ENCODE measurements at regions not wholly inside any gene's neighbourhood (a gene's known extent, or its start where the extent isn't known, plus 50 kb on each side); places are given as distances from the start of the nearest gene placed in this dataset.

DNA sequence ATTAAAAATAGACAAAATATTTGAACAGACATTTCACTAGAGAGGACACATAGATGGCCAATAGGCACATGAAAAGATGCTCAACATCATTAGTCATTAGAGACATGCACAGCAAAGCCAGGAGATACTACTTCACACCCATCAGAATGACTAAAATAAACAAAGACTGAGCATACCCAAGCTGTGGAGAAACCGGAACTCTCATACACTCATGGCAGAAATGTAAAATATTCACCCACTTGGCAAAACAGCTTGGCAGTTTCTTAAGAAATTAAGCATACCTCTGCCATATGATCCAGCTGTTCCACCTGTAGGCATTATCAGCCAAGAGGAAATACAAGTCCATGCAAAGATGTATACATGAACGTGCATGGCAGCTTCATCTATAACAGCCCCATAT lies 213.4 kb downstream of the TSHZ3 start:
- no peak overlapping the region for H3K4me3 ChIP-seq
- TF ChIP-seq POLR2A (IDR thresholded peaks at IDR 0.05) (no peak), POLR2AphosphoS5 (IDR thresholded peaks at IDR 0.05) (no peak), EP300 (IDR thresholded peaks at IDR 0.05) (no peak)
- TF ChIP-seq, protein P1, sequence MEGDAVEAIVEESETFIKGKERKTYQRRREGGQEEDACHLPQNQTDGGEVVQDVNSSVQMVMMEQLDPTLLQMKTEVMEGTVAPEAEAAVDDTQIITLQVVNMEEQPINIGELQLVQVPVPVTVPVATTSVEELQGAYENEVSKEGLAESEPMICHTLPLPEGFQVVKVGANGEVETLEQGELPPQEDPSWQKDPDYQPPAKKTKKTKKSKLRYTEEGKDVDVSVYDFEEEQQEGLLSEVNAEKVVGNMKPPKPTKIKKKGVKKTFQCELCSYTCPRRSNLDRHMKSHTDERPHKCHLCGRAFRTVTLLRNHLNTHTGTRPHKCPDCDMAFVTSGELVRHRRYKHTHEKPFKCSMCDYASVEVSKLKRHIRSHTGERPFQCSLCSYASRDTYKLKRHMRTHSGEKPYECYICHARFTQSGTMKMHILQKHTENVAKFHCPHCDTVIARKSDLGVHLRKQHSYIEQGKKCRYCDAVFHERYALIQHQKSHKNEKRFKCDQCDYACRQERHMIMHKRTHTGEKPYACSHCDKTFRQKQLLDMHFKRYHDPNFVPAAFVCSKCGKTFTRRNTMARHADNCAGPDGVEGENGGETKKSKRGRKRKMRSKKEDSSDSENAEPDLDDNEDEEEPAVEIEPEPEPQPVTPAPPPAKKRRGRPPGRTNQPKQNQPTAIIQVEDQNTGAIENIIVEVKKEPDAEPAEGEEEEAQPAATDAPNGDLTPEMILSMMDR (IDR thresholded peaks at IDR 0.05) = no peak
- H3K4me1 ChIP-seq = no peaks in the 10 kb centered on the region
- H3K27me3 ChIP-seq = no peaks in the 10 kb centered on the region
- no peaks in the 10 kb centered on the region for H3K36me3 ChIP-seq
- DNase-seq (no peak), ATAC-seq (ENCODE audit: low FRiP score in 2 of 2) (no peak)
- 48 to 55% methylated on average over 2 of the region's 2 CpGs for WGBS, 2 donors
- H3K27ac ChIP-seq = no peak overlapping the region
- no peaks in the 10 kb centered on the region for H3K9me3 ChIP-seq

- ATAC-seq (ENCODE audit: low FRiP score in 2 of 2) (no peak), DNase-seq (no peak)
- 80% methylated on average over 2 of the region's 2 CpGs for WGBS, 2 donors
Measured at GRCh38 chr19:31132753-31133110, 216.5 kb downstream of the TSHZ3 start.

DNA sequence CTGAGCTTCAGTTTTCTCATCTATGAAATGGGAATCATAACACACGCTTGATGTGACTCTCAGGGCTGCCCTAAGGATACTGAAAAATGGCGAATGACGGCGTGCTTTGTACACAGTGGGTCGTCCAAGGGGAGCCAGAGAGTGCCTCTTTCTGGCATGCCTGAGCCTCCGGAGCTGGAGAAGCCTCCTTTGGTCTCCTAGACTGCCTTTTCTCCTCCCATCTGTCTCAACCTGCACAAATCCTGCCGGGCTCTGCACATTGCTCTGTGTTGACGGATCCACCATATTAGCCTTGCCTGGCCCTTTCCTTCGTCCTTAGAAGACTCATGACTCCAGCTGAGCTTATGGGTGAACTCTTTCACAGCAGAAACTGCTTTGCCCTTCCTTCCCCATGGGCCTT lies 220.9 kb downstream of the TSHZ3 start:
- no peak for TF ChIP-seq POLR2A (IDR thresholded peaks at IDR 0.05)
- no peak for TF ChIP-seq EP300 (IDR thresholded peaks at IDR 0.05)
- TF ChIP-seq, protein P1 (IDR thresholded peaks at IDR 0.05) = no peak
- TF ChIP-seq POLR2AphosphoS5 (IDR thresholded peaks at IDR 0.05) = no peak
- Histone ChIP-seq H3K27me3 (no peaks in the 10 kb centered on the region), H3K27ac (no peak overlapping the region), H3K9me3 (no peaks in the 10 kb centered on the region), H3K36me3 (no peaks in the 10 kb centered on the region), H3K4me3 (no peak overlapping the region), H3K4me1 (no peaks in the 10 kb centered on the region)
- DNase-seq = no peak
- 93 to 97% methylated on average over 9 of the region's 9 CpGs for WGBS, 2 donors
- ATAC-seq (ENCODE audit: low FRiP score in 2 of 2) = no peak

More at GRCh38 chr19:31132753-31133110, 216.5 kb downstream of the TSHZ3 start:
- Histone ChIP-seq H3K27ac (no peak overlapping the region), H3K36me3 (no peaks in the 10 kb centered on the region), H3K27me3 (no peaks in the 10 kb centered on the region), H3K4me3 (no peak overlapping the region), H3K9me3 (no peaks in the 10 kb centered on the region), H3K4me1 (no peaks in the 10 kb centered on the region)
- TF ChIP-seq, protein P1 (IDR thresholded peaks at IDR 0.05) = no peak
- TF ChIP-seq POLR2A (IDR thresholded peaks at IDR 0.05) = no peak
- no peak for TF ChIP-seq EP300 (IDR thresholded peaks at IDR 0.05)
- no peak for TF ChIP-seq POLR2AphosphoS5 (IDR thresholded peaks at IDR 0.05)

DNA sequence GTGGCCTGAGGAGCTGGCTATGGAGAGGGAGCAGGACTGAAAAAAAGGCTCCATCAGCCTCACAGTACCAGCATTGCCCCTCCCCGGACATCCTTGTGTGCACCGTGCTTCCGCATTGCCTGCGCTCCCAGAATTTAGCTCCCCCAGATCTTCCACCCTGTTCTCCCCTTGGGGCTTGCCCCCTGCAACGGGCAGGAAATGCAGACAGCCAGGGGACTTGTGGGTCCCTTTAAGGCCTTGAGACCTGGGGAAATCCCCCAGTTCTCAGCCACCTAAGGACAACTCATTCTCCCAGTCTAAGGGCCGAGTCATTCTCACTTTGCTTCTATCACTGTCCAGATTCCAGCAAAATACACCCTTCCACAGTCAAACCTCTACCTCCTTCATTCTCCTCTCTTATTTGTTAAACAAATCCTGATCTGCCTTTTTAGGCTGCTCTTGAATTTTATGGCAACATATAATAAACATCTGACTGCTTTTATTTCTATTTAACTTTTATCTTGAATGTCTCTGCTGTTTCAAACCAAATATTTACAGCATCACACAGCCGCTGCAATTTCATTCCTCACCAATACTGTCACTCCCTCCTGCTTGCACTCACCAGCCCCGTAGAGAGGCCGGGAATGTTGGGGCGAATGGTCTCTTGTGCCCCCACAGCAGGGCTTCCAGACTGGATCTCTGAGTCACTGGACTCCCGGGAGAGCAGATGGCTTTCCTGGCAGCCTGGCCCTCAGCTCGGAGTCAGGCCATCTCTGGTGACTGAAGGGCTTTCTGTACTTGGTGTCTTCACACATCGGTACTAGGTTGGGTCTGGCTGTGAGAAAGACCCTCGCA lies 221.9 kb downstream of the TSHZ3 start:
- H3K4me1 ChIP-seq = no peaks in the 10 kb centered on the region
- no peaks in the 10 kb centered on the region for H3K27me3 ChIP-seq
- H3K36me3 ChIP-seq = no peaks in the 10 kb centered on the region
- no peak overlapping the region for H3K4me3 ChIP-seq
- DNase-seq (no peak), ATAC-seq (ENCODE audit: low FRiP score in 2 of 2) (peak; percentile 28 to 41)
- 66 to 68% methylated on average over 13 to 14 of the region's 14 CpGs for WGBS, 2 donors
- no peaks in the 10 kb centered on the region for H3K9me3 ChIP-seq
- no peak overlapping the region for H3K27ac ChIP-seq
- TF ChIP-seq, protein P1 (IDR thresholded peaks at IDR 0.05) = no peak
- TF ChIP-seq POLR2AphosphoS5 (IDR thresholded peaks at IDR 0.05) (no peak), EP300 (IDR thresholded peaks at IDR 0.05) (no peak), POLR2A (IDR thresholded peaks at IDR 0.05) (no peak)

- H3K36me3 ChIP-seq = no peaks in the 10 kb centered on the region
- WGBS, 2 donors = 95% methylated on average over 6 of the region's 6 CpGs
- no peak for ATAC-seq (ENCODE audit: low FRiP score in 2 of 2)
- H3K4me1 ChIP-seq = no peaks in the 10 kb centered on the region
- DNase-seq = no peak
- no peak for TF ChIP-seq POLR2AphosphoS5 (IDR thresholded peaks at IDR 0.05)
- no peak for TF ChIP-seq POLR2A (IDR thresholded peaks at IDR 0.05)
- TF ChIP-seq EP300 (IDR thresholded peaks at IDR 0.05) = no peak
- TF ChIP-seq, protein P1 (IDR thresholded peaks at IDR 0.05) = no peak
- no peaks in the 10 kb centered on the region for H3K9me3 ChIP-seq
- H3K27ac ChIP-seq = no peak overlapping the region
- H3K4me3 ChIP-seq = no peak overlapping the region
- H3K27me3 ChIP-seq = no peaks in the 10 kb centered on the region
Measured at GRCh38 chr19:31126236-31126635, 223.0 kb downstream of the TSHZ3 start.
